GM12878 (cell line): ENCODE measurements at regions not wholly inside any gene's neighbourhood (a gene's known extent, or its start where the extent isn't known, plus 50 kb on each side); places are given as distances from the start of the nearest gene placed in this dataset.

Experiments
- CTCF ChIP-seq, 3 experiments: IDR thresholded peaks in 2 of 3; conservative IDR thresholded peaks in 1 of 3; 2 replicates each; pipeline ENCODE4 v1.5.1; 2011; ENCODE audit warnings: low read depth in 3 of 3, low read length in 3 of 3, mild to moderate bottlenecking in 3 of 3, control low read depth in 2 of 3, moderate library complexity in 2 of 3, inconsistent platforms in 1 of 3, mixed read lengths in 1 of 3; ENCODE audit not compliant: control insufficient read depth in 2 of 3, insufficient read depth in 1 of 3; ENCODE audit errors: extremely low read depth in 1 of 3
- EZH2 ChIP-seq: IDR thresholded peaks from 2 replicates; pipeline ENCODE4 v1.6.1; 2012; ENCODE audit warnings: low read depth, mild to moderate bottlenecking, control low read depth, inconsistent platforms, low read length, borderline replicate concordance; ENCODE audit not compliant: control insufficient read depth
- JUNB ChIP-seq: IDR thresholded peaks from 2 replicates; pipeline ENCODE4 v1.6.1; 2016; ENCODE audit warnings: antibody characterized with exemption, mild to moderate bottlenecking
- SP1 ChIP-seq: IDR thresholded peaks from one replicate; pipeline ENCODE4 v1.6.1; 2011; ENCODE audit warnings: low read depth, low read length
- YY1 ChIP-seq: IDR thresholded peaks from 2 replicates; pipeline ENCODE4 v1.6.1; 2011; ENCODE audit warnings: low read depth, mild to moderate bottlenecking, low read length
- TF ChIP-seq, protein P1 (sequence below): IDR thresholded peaks from 2 replicates; pipeline ENCODE4 v1.6.1; 2012; ENCODE audit warnings: low read depth, low read length, improper control_type of control experiment

DNA sequence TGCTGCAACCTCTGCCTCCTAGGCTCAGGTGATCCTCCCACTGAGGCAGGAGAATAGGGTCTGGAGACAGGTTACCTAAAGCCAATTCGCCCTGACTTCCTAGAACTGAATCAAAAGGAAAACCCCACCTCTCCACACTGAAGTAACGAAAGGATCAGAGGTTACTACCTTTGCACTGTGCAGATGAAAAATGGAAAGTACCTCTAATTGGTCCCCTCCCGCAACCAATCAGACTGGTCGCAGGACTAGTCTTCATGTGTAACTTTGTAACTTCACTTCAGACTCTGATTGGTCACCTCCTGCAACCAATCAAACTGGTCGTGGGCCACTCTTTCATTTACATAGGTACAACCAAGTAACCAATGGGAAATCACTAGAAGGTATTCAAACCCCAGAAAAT, 61.1 kb downstream of the ATXN3L start:
- TF ChIP-seq EZH2 = no peak
- TF ChIP-seq CTCF (IDR thresholded peaks at IDR 0.05 in 2 of 3, conservative IDR thresholded peaks at IDR 0.05 in 1 of 3; ENCODE audit: control insufficient read depth in 2 of 3, extremely low read depth in 1 of 3, insufficient read depth in 1 of 3, low read depth in 3 of 3, low read length in 3 of 3) = no peak
- TF ChIP-seq YY1 = no peak
- TF ChIP-seq, protein P1, sequence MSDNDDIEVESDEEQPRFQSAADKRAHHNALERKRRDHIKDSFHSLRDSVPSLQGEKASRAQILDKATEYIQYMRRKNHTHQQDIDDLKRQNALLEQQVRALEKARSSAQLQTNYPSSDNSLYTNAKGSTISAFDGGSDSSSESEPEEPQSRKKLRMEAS = no peak
- peak; percentile 42 for TF ChIP-seq SP1
- no peak for TF ChIP-seq JUNB
